ENCODE measurements at regions not wholly inside any gene's neighbourhood (a gene's known extent, or its start where the extent isn't known, plus 50 kb on each side); places are given as distances from the start of the nearest gene placed in this dataset.

DNA sequence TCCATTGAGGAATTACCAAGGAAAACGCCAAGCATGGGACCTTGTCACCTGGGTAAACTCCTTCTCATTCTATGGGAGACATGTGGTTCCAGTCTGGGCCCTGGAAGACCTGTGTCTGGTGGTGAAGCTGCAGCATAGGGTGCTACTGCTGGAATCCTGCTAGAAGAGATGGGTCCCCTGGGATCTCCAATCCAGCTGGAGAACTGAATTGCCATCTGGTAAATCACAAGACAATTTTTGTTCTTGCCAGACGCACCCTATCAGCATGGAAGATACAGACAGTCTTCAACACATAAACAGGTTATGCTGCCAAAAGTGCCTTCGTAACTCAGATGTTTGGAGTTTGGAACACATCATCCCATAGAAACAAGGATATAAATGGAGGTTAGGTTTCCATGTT lies 424.0 kb upstream of the BRINP1 start:
- Histone ChIP-seq H3K27ac (no peak overlapping the region), H3K4me1 (no peaks in the 10 kb centered on the region), H3K4me3 (no peak overlapping the region), H3K27me3 (no peaks in the 10 kb centered on the region), H3K36me3 (no peaks in the 10 kb centered on the region), H3K9me3 (no peaks in the 10 kb centered on the region)
- no peak for DNase-seq
- intact Hi-C loops (cut with DNase I), result no loop called here
- no peak for ATAC-seq
- TF ChIP-seq, protein P1, sequence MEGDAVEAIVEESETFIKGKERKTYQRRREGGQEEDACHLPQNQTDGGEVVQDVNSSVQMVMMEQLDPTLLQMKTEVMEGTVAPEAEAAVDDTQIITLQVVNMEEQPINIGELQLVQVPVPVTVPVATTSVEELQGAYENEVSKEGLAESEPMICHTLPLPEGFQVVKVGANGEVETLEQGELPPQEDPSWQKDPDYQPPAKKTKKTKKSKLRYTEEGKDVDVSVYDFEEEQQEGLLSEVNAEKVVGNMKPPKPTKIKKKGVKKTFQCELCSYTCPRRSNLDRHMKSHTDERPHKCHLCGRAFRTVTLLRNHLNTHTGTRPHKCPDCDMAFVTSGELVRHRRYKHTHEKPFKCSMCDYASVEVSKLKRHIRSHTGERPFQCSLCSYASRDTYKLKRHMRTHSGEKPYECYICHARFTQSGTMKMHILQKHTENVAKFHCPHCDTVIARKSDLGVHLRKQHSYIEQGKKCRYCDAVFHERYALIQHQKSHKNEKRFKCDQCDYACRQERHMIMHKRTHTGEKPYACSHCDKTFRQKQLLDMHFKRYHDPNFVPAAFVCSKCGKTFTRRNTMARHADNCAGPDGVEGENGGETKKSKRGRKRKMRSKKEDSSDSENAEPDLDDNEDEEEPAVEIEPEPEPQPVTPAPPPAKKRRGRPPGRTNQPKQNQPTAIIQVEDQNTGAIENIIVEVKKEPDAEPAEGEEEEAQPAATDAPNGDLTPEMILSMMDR (IDR thresholded peaks at IDR 0.05), result no peak

DNA sequence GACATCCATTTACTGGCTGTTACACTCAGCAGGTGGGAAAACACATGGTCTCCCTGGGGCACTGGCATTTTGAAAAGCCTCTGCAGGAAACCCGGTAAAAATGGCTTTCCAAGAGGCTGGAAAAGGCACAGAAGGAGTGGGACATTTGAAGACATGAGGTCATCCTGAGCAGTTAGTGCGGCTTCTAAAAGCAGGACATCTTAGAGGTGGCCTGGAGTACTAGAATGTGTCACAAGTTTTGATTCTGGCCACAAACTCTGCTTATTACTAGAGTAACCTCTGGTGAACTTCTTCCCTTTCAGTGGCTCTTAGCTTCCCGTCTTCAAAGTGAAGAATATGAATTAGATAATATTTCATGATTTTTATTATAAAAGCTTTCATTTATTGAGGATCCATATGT lies 423.0 kb upstream of the BRINP1 start:
- TF ChIP-seq, protein P1 (IDR thresholded peaks at IDR 0.05), result no peak
- H3K9me3 ChIP-seq, result no peaks in the 10 kb centered on the region
- no peaks in the 10 kb centered on the region for H3K4me1 ChIP-seq
- H3K27me3 ChIP-seq, result no peaks in the 10 kb centered on the region
- no peaks in the 10 kb centered on the region for H3K36me3 ChIP-seq
- ATAC-seq, result no peak
- no peak overlapping the region for H3K4me3 ChIP-seq
- DNase-seq, result no peak
- no peak overlapping the region for H3K27ac ChIP-seq
- intact Hi-C loops (cut with DNase I), result no loop called here

DNA sequence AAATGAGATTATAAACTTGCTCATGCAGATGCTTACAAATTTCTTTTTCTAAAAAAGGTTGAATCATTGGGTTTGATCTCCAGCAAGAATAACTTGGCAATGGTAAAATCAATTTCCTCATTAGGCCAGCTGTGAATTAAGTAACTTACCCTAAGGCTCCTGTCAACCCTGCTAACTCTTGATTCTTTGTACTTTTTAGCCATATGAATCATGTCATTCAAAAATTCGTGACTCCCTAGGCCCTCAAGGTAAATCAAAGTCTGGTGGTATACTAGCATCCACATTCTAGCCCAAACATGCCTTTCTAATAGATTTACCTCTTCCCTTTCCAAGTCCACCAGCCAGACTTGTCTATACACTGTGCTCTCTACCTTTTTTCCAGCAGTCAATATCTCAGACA lies 420.8 kb upstream of the BRINP1 start:
- H3K27me3 ChIP-seq, result no peaks in the 10 kb centered on the region
- TF ChIP-seq, protein P1 (IDR thresholded peaks at IDR 0.05), result no peak
- H3K4me3 ChIP-seq, result no peak overlapping the region
- DNase-seq (no peak), ATAC-seq (no peak)
- H3K27ac ChIP-seq, result no peak overlapping the region
- H3K36me3 ChIP-seq, result no peaks in the 10 kb centered on the region
- no peaks in the 10 kb centered on the region for H3K9me3 ChIP-seq
- intact Hi-C loops (cut with DNase I), result no loop called here
- no peaks in the 10 kb centered on the region for H3K4me1 ChIP-seq

DNA sequence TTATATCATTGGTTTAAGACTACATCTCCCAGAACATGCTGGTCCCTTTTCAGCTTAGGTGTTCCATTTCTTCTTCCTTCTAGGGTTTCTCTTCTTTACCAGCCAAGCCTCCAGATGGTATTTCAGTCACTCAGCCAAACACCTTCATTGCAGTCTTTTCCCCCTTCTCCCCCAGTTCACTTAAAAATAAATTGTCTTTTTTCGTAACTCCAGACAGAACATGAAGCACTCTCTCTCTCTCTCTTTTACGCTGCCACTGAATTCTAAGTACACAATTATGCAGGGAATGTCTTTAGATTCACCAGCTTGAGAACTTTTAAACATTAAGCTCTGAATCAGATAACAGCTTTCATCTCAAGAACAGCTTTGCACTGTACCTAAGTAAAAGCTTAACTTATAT lies 419.7 kb upstream of the BRINP1 start:
- DNase-seq (no peak), ATAC-seq (no peak)
- H3K27ac ChIP-seq, result no peak overlapping the region
- H3K36me3 ChIP-seq, result no peaks in the 10 kb centered on the region
- intact Hi-C loops (cut with DNase I), result no loop called here
- no peaks in the 10 kb centered on the region for H3K4me1 ChIP-seq
- H3K27me3 ChIP-seq, result no peaks in the 10 kb centered on the region
- TF ChIP-seq, protein P1 (IDR thresholded peaks at IDR 0.05), result no peak
- no peak overlapping the region for H3K4me3 ChIP-seq
- no peaks in the 10 kb centered on the region for H3K9me3 ChIP-seq

DNA sequence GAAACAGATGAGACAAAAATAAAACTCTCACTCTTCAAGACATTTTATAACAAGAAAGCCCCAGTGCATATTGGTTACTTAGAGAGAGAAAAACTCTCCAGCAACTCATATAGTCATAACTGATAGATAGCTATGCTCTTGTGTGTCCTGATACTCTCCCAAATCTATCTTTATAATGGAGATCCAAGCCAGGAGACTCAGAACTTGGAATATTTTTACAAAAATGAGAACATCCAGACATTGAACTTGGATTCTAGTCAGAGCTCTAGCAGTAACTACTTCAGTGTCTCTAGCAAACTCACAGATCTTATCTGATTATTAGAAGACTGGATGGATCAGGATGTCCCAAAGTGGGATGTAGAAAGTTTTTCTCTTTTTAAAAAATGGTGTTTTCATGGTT lies 412.7 kb upstream of the BRINP1 start:
- TF ChIP-seq, protein P1 (IDR thresholded peaks at IDR 0.05), result no peak
- H3K4me1 ChIP-seq, result no peaks in the 10 kb centered on the region
- H3K27ac ChIP-seq, result no peak overlapping the region
- H3K36me3 ChIP-seq, result no peaks in the 10 kb centered on the region
- intact Hi-C loops (cut with DNase I), result no loop called here
- H3K27me3 ChIP-seq, result no peaks in the 10 kb centered on the region
- no peak for ATAC-seq
- DNase-seq, result no peak
- H3K9me3 ChIP-seq, result no peaks in the 10 kb centered on the region
- H3K4me3 ChIP-seq, result no peak overlapping the region

DNA sequence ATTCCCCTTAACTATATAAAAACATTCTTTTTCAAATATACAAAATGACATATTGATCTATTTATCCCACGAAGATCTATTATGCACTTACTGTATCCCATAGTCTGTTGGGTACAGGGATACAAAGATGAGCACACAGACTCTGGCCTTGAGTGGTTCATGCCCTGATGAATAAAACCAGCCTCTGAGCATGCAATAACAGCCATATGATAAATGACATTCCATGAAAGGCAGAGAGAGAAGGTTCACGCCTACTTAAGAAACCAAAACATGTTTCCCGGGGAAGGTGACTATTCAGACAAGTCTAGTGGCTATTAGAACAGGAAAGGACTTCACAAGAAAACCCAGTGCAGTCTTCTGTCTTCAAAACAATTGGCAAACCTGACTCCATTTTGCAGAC lies 406.2 kb upstream of the BRINP1 start:
- H3K27ac ChIP-seq, result no peak overlapping the region
- intact Hi-C loops (cut with DNase I), result no loop called here
- H3K4me3 ChIP-seq, result no peak overlapping the region
- TF ChIP-seq, protein P1 (IDR thresholded peaks at IDR 0.05), result no peak
- no peaks in the 10 kb centered on the region for H3K27me3 ChIP-seq
- H3K9me3 ChIP-seq, result no peaks in the 10 kb centered on the region
- no peak for ATAC-seq
- no peaks in the 10 kb centered on the region for H3K36me3 ChIP-seq
- no peaks in the 10 kb centered on the region for H3K4me1 ChIP-seq
- no peak for DNase-seq
